Transverse colon (tissue), 4 donors: ENCODE measurements at regions not wholly inside any gene's neighbourhood (a gene's known extent, or its start where the extent isn't known, plus 50 kb on each side); places are given as distances from the start of the nearest gene placed in this dataset.
"Not testable (repeated sequence)": the region's sequence is repeated elsewhere in the genome, so short reads cannot be mapped to it uniquely, and the experiment has no call there.

Experiments used
- DNase-seq: peaks from one replicate; pipeline ENCODE4 v3.0.0-alpha.2; 2019
- H3K27ac ChIP-seq, 4 donors: fragments of 200-600 bp; sonication (generic); 2 replicates each; pipeline ENCODE4 v1.5.1; 2016 to 2018; ENCODE audit warnings: inconsistent platforms in 4 of 4
- H3K27me3 ChIP-seq: fragments of 200-600 bp; sonication (generic); 2 replicates; pipeline ENCODE4 v1.5.1; 2017; ENCODE audit warnings: inconsistent platforms
- H3K36me3 ChIP-seq, 4 donors: fragments of 200-600 bp; sonication (generic); 2 replicates each; pipeline ENCODE4 v1.5.1; 2017 to 2019; ENCODE audit warnings: inconsistent platforms in 4 of 4
- H3K4me1 ChIP-seq, 4 donors: fragments of 200-600 bp; sonication (generic); 2 replicates each; pipeline ENCODE4 v1.5.1; 2017 to 2020; ENCODE audit warnings: inconsistent platforms in 4 of 4
- H3K4me3 ChIP-seq, 4 donors: fragments of 200-600 bp; sonication (generic); 1 replicate in 1 of 4; 2 replicates in 3 of 4; pipeline versions ENCODE4 v1.5.1 to v1.6.1; 2017 to 2019; ENCODE audit warnings: inconsistent platforms in 4 of 4
- H3K9me3 ChIP-seq, 2 donors: fragments of 200-600 bp; sonication (generic); 2 replicates each; pipeline ENCODE4 v1.5.1; 2017 to 2019; ENCODE audit warnings: inconsistent platforms in 2 of 2
- EP300 ChIP-seq: sonication (generic); formaldehyde crosslinking; IDR thresholded peaks from one replicate; pipeline ENCODE4 v1.6.1; 2017; ENCODE audit warnings: antibody characterized with exemption, low read depth
- POLR2A ChIP-seq: fragments of 450-650 bp; IDR thresholded peaks from one replicate; pipeline ENCODE4 v1.6.1; 2016; ENCODE audit warnings: antibody characterized with exemption, mild to moderate bottlenecking, moderate library complexity
- POLR2AphosphoS5 ChIP-seq, 3 donors: sonication (generic); formaldehyde crosslinking; IDR thresholded peaks; one replicate each; pipeline ENCODE4 v1.6.1; 2016; ENCODE audit warnings: antibody characterized with exemption in 3 of 3
- WGBS, 2 donors: methylation state at CpG; one replicate each; pipeline ENCODE4 v1.1.5; 2018; ENCODE audit warnings: low coverage in 1 of 2; 5-methylcytosine and 5-hydroxymethylcytosine counted together
- in situ Hi-C, 4 donors: fragments of 200-750 bp; cut with MboI; loops; one replicate each; pipeline versions ENCODE4 v1.15.0 to v1.15.1; 2017; ENCODE audit warnings: low sequenced_read_pairs in 3 of 4, low pct_ligation_motif_present in 1 of 4, low pct_unique_long_range_greater_than_20kb in 1 of 4
- intact Hi-C: fragments of 100-400 bp; cut with DNase I; formaldehyde crosslinking; loops from one replicate; pipeline ENCODE4 v1.15.1; 2023; ENCODE audit warnings: low total_unique reads
- TF ChIP-seq, protein P1 (sequence below), 5 experiments: fragments of 200-600 bp in 3 of 5; fragments of 450-650 bp in 2 of 5; sonication (generic) in 3 of 5; IDR thresholded peaks; 1 replicate in 2 of 5; 2 replicates in 3 of 5; pipeline ENCODE4 v1.5.1; 2016 to 2017; ENCODE audit warnings: antibody characterized with exemption in 5 of 5, inconsistent platforms in 3 of 5, mild to moderate bottlenecking in 2 of 5, moderate library complexity in 1 of 5

DNA sequence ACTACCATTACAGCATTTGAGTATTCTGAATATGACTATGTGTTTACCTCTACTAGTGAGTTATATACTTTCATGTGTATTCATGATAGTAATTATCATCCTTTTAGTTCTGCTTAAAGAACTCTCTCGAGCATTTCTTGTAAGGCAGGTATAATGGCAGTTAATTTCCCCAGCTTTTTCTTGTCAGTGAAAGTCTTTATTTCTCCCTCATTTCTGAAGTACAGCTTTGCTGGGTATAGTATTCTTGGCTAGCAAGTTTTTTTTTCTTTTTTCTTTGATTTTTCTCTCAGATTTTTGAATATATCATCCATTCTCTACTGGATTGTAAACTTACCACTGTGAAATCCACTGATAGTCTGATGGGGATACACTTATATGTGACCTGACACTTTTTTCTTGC is 165.9 kb upstream of the ARHGAP5 start:
- 67 to 89% methylated on average over 1 of the region's 1 CpG for WGBS, 2 donors
- intact Hi-C loops = no loop called here

DNA sequence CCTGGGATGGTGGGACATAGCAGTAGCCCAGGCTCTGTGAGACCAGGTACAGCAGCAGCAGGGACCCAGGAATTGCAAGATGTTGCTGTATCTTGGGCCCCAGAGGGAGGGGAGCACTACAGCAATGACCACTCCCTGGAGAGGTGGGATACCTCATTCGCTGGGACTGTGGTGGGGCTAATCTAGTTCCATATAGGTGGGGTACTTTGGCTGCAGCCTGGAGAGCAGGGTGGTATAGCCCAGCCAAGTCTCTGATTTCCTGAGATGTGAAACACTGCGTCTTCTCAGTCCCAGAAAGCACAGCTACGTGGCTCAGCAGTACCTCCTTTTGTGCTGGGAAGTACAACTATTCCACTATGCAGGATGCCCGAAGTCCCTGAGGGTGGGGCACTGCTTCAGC is 163.7 kb upstream of the ARHGAP5 start:
- WGBS, 2 donors = 73% methylated on average over 4 of the region's 4 CpGs; no CpG with 5 or more reads in 1 of the 2 donors
- in situ Hi-C loops (loop anchor here in 2 of 4 donors (25.0 kb wide), 1 partner anchor 401 kb away; no protein-coding TSS in a partner anchor), intact Hi-C loops (no loop called here)
- no peak for DNase-seq
- peaks cover 6 to 7% of the 10 kb centered on the region in 2 donors for H3K9me3 ChIP-seq
- no peaks in the 10 kb centered on the region for H3K36me3 ChIP-seq
- H3K4me1 ChIP-seq = no peaks in the 10 kb centered on the region
- H3K27ac ChIP-seq = no peak overlapping the region
- TF ChIP-seq, protein P1, sequence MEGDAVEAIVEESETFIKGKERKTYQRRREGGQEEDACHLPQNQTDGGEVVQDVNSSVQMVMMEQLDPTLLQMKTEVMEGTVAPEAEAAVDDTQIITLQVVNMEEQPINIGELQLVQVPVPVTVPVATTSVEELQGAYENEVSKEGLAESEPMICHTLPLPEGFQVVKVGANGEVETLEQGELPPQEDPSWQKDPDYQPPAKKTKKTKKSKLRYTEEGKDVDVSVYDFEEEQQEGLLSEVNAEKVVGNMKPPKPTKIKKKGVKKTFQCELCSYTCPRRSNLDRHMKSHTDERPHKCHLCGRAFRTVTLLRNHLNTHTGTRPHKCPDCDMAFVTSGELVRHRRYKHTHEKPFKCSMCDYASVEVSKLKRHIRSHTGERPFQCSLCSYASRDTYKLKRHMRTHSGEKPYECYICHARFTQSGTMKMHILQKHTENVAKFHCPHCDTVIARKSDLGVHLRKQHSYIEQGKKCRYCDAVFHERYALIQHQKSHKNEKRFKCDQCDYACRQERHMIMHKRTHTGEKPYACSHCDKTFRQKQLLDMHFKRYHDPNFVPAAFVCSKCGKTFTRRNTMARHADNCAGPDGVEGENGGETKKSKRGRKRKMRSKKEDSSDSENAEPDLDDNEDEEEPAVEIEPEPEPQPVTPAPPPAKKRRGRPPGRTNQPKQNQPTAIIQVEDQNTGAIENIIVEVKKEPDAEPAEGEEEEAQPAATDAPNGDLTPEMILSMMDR (IDR thresholded peaks at IDR 0.05) = no peak
- TF ChIP-seq POLR2A (no peak), EP300 (no peak), POLR2AphosphoS5 (IDR thresholded peaks at IDR 0.05) (no peak)
- H3K4me3 ChIP-seq = no peak overlapping the region
- H3K27me3 ChIP-seq = no peaks in the 10 kb centered on the region

More for the DNA sequence above, 165.9 kb upstream of the ARHGAP5 start:
- TF ChIP-seq, protein P1 (IDR thresholded peaks at IDR 0.05) = no peak
- TF ChIP-seq EP300 (no peak), POLR2AphosphoS5 (IDR thresholded peaks at IDR 0.05) (no peak), POLR2A (no peak)
- Histone ChIP-seq H3K4me3 (no peak overlapping the region), H3K27me3 (no peaks in the 10 kb centered on the region), H3K36me3 (no peaks in the 10 kb centered on the region), H3K4me1 (no peaks in the 10 kb centered on the region), H3K9me3 (peaks cover 6 to 7% of the 10 kb centered on the region in 2 donors), H3K27ac (no peak overlapping the region)
- in situ Hi-C loops = loop anchor here in 2 of 4 donors (25.0 kb wide), 1 partner anchor 399 kb away; no protein-coding TSS in a partner anchor
- no peak for DNase-seq

DNA sequence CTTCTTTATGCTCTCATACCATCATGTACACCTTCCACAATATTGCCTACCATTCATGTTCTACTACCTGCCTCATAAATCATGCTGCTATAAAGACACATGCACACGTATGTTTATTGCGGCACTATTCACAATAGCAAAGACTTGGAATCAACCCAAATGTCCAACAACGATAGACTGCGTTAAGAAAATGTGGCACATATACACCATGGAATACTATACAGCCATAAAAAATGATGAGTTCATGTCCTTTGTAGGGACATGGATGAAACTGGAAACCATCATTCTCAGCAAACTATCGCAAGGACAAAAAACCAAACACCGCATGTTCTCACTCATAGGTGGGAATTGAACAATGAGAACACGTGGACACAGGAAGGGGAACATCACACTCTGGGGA is 158.8 kb upstream of the ARHGAP5 start:
- WGBS, 2 donors = 84 to 90% methylated on average over 4 to 6 of the region's 7 CpGs
- H3K36me3 ChIP-seq, DNase-seq, H3K27me3 ChIP-seq, H3K27ac ChIP-seq, H3K9me3 ChIP-seq, H3K4me1 ChIP-seq, H3K4me3 ChIP-seq: not testable (repeated sequence)
- in situ Hi-C loops (loop anchor here in 2 of 4 donors (25.0 kb wide), 1 partner anchor 406 kb away; no protein-coding TSS in a partner anchor), intact Hi-C loops (loop anchor here (1.0 kb wide), 1 partner anchor 35 kb away; no protein-coding TSS in a partner anchor)

DNA sequence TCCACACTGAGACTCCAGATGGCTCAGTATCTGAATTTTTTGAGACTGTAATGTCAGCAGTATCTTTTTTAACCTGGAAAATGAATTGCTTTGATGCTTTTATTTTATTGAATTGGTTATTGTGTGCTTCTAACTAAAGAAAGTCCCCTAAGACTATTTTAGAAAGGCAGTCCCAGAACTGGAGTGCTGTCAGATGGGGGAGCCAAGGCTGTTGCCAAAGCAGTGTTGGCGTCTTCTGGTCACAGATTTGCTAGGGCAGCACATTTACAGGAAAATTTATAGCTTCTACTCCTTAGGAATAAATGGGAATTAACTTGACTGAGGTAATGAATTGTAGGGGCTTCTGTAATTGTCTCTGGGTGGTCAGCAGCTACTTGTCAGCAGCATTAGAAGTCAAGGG is 157.1 kb upstream of the ARHGAP5 start:
- WGBS, 2 donors = 57 to 81% methylated on average over 1 of the region's 1 CpG
- TF ChIP-seq, protein P1 (IDR thresholded peaks at IDR 0.05) = no peak
- no peak for TF ChIP-seq EP300
- no peaks in the 10 kb centered on the region for H3K9me3 ChIP-seq

More for the DNA sequence above, 157.1 kb upstream of the ARHGAP5 start:
- in situ Hi-C loops (loop anchor here in 2 of 4 donors (25.0 kb wide), 1 partner anchor 408 kb away; no protein-coding TSS in a partner anchor), intact Hi-C loops (no loop called here)
- DNase-seq = no peak
- no peak overlapping the region for H3K27ac ChIP-seq
- no peaks in the 10 kb centered on the region for H3K36me3 ChIP-seq
- H3K4me3 ChIP-seq = no peak overlapping the region
- no peaks in the 10 kb centered on the region for H3K4me1 ChIP-seq
- H3K27me3 ChIP-seq = no peaks in the 10 kb centered on the region
